ENCODE measurements at regions not wholly inside any gene's neighbourhood (a gene's known extent, or its start where the extent isn't known, plus 50 kb on each side); places are given as distances from the start of the nearest gene placed in this dataset.

DNA sequence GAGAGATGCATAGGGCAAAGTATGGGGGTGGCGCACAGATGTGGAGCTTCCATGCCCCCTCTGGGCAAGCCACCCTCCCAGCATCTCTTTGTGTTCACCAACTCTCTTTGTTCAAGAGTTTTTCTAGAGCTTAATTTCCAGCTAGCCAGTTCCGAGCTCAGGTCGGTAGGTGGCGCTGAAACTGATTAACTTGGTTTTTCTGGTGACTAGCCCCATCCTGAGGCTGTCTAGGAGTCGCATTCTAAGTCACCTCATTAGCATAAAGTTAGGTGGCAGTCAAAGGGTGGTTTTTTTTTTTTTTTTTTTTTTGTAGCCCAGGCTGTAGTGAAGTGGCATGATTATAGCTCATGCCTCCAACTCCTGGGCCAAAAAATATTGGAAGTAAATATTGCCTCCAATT, 476.4 kb downstream of the KDM4C start:
- TF ChIP-seq, protein P1, sequence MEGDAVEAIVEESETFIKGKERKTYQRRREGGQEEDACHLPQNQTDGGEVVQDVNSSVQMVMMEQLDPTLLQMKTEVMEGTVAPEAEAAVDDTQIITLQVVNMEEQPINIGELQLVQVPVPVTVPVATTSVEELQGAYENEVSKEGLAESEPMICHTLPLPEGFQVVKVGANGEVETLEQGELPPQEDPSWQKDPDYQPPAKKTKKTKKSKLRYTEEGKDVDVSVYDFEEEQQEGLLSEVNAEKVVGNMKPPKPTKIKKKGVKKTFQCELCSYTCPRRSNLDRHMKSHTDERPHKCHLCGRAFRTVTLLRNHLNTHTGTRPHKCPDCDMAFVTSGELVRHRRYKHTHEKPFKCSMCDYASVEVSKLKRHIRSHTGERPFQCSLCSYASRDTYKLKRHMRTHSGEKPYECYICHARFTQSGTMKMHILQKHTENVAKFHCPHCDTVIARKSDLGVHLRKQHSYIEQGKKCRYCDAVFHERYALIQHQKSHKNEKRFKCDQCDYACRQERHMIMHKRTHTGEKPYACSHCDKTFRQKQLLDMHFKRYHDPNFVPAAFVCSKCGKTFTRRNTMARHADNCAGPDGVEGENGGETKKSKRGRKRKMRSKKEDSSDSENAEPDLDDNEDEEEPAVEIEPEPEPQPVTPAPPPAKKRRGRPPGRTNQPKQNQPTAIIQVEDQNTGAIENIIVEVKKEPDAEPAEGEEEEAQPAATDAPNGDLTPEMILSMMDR (IDR thresholded peaks at IDR 0.05; ENCODE audit: partially characterized antibody, unreplicated experiment), result peak; percentile 69
- H3K36me3 Mint-ChIP-seq (ENCODE audit: unreplicated experiment), result no peaks in the 10 kb centered on the region
- H3K27ac Mint-ChIP-seq (ENCODE audit: unreplicated experiment), result no peak overlapping the region
- DNase-seq, result peak; percentile 62
- no peaks in the 10 kb centered on the region for H3K4me1 Mint-ChIP-seq (ENCODE audit: low read depth, unreplicated experiment)
- no peak overlapping the region for H3K4me3 Mint-ChIP-seq (ENCODE audit: unreplicated experiment)
- H3K27me3 Mint-ChIP-seq (ENCODE audit: unreplicated experiment), result peaks cover 2% of the 10 kb centered on the region
- no peaks in the 10 kb centered on the region for H3K9me3 Mint-ChIP-seq (ENCODE audit: unreplicated experiment)

DNA sequence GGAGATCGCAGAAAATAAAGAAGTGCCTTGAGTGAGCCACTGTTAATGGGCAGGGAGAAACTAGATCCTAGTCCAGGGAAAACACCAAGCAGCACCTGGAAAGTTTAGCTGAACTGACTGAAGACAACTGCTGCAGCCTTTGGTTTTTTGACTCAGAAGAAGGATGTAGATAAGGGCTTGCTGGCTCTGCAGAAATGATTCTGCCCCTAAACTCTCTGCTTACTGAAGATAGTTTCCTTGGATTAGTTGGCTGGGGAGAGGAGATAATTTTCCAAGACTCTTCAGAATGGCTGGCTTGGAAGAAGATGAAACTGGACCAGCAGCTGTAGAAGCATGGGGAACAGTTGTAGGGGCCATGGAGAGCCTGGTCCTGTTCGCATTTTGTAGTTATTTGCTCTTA, 471.8 kb downstream of the KDM4C start:
- Mint-ChIP-seq H3K4me3 (ENCODE audit: unreplicated experiment) (no peak overlapping the region), H3K27ac (ENCODE audit: unreplicated experiment) (no peak overlapping the region), H3K36me3 (ENCODE audit: unreplicated experiment) (no peaks in the 10 kb centered on the region), H3K9me3 (ENCODE audit: unreplicated experiment) (no peaks in the 10 kb centered on the region), H3K27me3 (ENCODE audit: unreplicated experiment) (peaks cover 2% of the 10 kb centered on the region), H3K4me1 (ENCODE audit: low read depth, unreplicated experiment) (no peaks in the 10 kb centered on the region)
- no peak for DNase-seq
- TF ChIP-seq, protein P1 (IDR thresholded peaks at IDR 0.05; ENCODE audit: partially characterized antibody, unreplicated experiment), result no peak

DNA sequence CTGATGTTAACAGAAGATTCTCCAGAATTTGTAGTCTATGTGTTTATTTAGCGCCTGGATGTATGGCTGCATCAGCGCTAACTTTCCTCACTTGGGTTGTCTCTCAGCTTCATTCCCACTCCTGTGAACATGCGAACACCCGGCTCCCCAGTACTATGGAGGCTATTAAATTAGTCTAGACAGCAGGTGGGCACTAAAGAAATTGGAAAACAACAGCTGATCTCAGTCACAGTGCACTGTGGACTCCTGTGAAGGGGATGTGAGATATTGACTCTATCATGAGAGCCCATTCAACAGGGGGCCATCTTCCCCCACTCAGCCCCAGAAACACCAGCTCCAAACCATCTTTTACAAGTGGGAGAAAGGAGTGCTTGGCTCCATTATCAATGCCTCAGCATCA, 471.0 kb downstream of the KDM4C start:
- Mint-ChIP-seq H3K27me3 (ENCODE audit: unreplicated experiment) (peaks cover 2% of the 10 kb centered on the region), H3K27ac (ENCODE audit: unreplicated experiment) (no peak overlapping the region), H3K4me3 (ENCODE audit: unreplicated experiment) (no peak overlapping the region), H3K36me3 (ENCODE audit: unreplicated experiment) (no peaks in the 10 kb centered on the region), H3K4me1 (ENCODE audit: low read depth, unreplicated experiment) (no peaks in the 10 kb centered on the region), H3K9me3 (ENCODE audit: unreplicated experiment) (no peaks in the 10 kb centered on the region)
- DNase-seq, result no peak
- TF ChIP-seq, protein P1 (IDR thresholded peaks at IDR 0.05; ENCODE audit: partially characterized antibody, unreplicated experiment), result no peak

DNA sequence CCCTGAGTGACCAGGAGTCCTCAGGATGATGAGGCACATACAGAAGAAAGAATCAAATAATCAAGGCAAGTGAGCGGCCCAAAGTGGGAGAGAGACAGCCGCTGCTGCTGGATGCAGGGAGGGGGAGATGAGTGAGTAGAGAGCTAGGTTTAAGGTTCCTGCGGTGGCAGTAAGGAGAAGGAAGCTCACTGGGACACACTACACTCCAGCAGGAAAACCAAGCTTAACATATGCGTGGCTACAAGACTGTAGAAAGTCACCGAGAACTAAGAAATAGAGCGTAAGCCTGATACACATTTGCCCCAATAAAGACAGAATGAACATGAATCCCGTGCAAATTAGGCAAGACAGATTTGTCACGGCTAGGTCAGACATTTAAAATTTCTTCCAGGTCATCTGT, 470.2 kb downstream of the KDM4C start:
- Mint-ChIP-seq H3K4me3 (ENCODE audit: unreplicated experiment) (no peak overlapping the region), H3K27me3 (ENCODE audit: unreplicated experiment) (peaks cover 2% of the 10 kb centered on the region), H3K36me3 (ENCODE audit: unreplicated experiment) (no peaks in the 10 kb centered on the region), H3K9me3 (ENCODE audit: unreplicated experiment) (no peaks in the 10 kb centered on the region), H3K27ac (ENCODE audit: unreplicated experiment) (no peak overlapping the region), H3K4me1 (ENCODE audit: low read depth, unreplicated experiment) (no peaks in the 10 kb centered on the region)
- no peak for DNase-seq
- TF ChIP-seq, protein P1 (IDR thresholded peaks at IDR 0.05; ENCODE audit: partially characterized antibody, unreplicated experiment), result no peak

DNA sequence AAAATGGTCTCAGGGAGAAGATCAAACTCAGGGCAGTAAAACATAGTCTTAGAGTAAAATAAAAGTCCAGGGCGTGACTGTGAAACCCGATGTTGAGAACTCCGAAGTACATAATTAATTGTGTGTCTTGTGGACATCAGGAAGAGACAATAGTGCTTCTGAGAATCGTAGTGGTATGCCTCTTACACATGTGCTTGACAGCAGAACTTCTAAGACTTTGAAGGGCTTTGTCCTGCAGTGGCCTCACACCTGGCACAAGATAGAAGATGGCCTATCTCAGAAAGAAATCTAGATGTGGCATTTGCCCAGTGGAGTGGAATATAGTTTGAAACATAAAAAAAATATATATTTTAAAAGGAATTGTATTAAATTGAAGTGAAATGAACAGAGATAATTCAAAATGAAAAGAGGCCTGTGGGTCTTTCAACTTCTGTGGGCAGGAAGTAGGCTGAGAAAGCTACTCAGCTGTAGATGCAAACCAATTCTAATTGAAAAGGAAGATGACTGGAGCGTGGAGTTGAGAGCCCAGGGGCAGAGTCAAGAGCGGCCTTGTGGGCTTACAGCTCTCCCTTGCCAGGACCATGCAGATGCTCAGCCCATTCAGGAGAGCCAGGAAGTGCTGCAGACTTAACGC, 468.4 kb downstream of the KDM4C start:
- no peak for DNase-seq
- peaks cover 2% of the 10 kb centered on the region for H3K27me3 Mint-ChIP-seq (ENCODE audit: unreplicated experiment)

More for the DNA sequence above, 468.4 kb downstream of the KDM4C start:
- TF ChIP-seq, protein P1 (IDR thresholded peaks at IDR 0.05; ENCODE audit: partially characterized antibody, unreplicated experiment), result no peak
- Mint-ChIP-seq H3K27ac (ENCODE audit: unreplicated experiment) (no peak overlapping the region), H3K4me3 (ENCODE audit: unreplicated experiment) (no peak overlapping the region), H3K36me3 (ENCODE audit: unreplicated experiment) (no peaks in the 10 kb centered on the region), H3K9me3 (ENCODE audit: unreplicated experiment) (peaks cover 1% of the 10 kb centered on the region), H3K4me1 (ENCODE audit: low read depth, unreplicated experiment) (no peaks in the 10 kb centered on the region)

Data from glutamatergic neuron (in vitro differentiated cells).